ENCODE measurements at regions not wholly inside any gene's neighbourhood (a gene's known extent, or its start where the extent isn't known, plus 50 kb on each side); places are given as distances from the start of the nearest gene placed in this dataset.
"Not testable (repeated sequence)": the region's sequence is repeated elsewhere in the genome, so short reads cannot be mapped to it uniquely, and the experiment has no call there.

- no peak for TF ChIP-seq POLR2A (IDR thresholded peaks at IDR 0.05; ENCODE audit: low read length)
- no peak for TF ChIP-seq GATA1 (IDR thresholded peaks at IDR 0.05; ENCODE audit: low read depth, low read length)
- DNase-seq: no peak
Observed at GRCh38 chrX:12052109-12052508, 86.2 kb upstream of the FRMPD4 start.

DNA sequence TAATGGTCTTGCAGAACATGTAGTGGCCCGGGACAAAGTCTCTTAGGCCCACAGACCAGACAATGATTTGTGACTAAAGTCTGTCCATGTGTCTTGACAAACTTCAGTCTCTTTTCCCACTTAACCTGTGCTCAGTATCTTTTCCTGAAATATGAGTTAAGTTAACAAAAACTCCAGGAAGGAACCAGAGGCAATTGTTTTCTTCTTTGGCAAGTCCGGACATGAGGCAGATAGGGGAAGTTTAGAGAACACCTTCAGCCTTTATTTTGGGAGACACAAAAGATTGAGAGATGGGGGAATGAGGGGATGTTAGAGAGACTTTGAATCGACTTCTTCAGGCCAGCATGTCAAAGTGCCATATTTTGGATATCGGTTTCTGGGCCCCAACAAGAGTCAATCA, 80.2 kb upstream of the FRMPD4 start:
- TF ChIP-seq POLR2A (IDR thresholded peaks at IDR 0.05; ENCODE audit: low read length) (no peak), GATA1 (IDR thresholded peaks at IDR 0.05; ENCODE audit: low read depth, low read length) (no peak)
- no peak for DNase-seq

DNA sequence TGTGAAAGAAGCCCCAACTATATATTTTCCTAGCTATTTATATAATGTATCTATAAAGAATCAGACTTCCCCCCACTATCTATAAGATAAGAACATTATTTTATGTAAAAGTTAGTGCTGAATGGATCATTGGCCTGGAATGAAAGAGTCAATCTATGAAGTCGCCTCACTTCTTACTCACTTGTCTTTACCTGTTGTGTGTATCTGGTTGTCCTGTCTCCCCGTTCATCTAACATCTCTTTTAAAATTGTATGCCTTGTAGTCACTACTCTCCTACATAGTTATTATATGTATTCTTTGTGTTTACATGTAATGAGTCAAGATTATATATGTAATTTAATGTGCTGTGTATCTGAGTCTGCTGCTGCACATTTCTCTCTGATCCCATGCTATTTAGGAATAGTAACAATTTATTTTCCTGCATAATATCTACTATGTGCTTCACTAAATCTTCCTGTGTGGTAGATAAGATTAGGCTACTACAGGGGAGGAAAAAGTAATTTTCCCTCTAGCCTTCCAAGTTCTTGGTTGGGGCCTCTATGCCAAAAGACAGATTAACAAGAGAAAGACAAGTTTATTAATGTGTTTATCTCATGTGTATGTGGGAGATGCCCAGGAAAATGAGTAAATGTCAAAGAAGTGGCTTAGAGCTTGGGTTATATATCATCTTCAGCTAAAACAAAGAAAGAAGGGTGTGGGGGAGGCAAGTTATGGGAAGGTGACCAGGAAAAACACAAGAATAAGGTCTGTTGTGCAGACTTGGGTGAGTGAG, 77.6 kb upstream of the FRMPD4 start:
- TF ChIP-seq POLR2A (IDR thresholded peaks at IDR 0.05; ENCODE audit: low read length): no peak
- TF ChIP-seq GATA1 (IDR thresholded peaks at IDR 0.05; ENCODE audit: low read depth, low read length): no peak
- DNase-seq: no peak

GRCh38 chrX:12065251-12065650, 73.0 kb upstream of the FRMPD4 start:
- TF ChIP-seq POLR2A (IDR thresholded peaks at IDR 0.05; ENCODE audit: low read length) (no peak), GATA1 (IDR thresholded peaks at IDR 0.05; ENCODE audit: low read depth, low read length) (no peak)

DNA sequence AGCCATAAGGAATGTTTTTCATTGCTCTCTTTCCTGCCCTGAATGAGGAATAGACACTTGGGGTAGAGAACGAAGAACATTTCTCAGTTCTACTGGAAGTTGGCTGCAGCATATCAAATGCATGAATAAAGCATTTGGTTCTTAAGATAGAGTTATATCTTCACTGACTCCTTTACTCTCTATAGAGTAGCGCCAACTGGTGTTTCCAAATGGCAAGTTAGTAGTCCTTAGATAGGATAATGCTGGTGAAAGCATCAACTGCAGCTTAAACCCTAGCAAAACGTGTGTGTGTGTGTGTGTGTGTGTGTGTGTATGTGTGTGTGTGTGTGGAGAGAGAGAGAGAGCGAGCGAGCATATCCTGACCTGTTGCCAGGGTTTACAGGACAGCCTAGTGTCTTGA, 62.2 kb upstream of the FRMPD4 start:
- DNase-seq: no peak
- TF ChIP-seq POLR2A (IDR thresholded peaks at IDR 0.05; ENCODE audit: low read length) (no peak), GATA1 (IDR thresholded peaks at IDR 0.05; ENCODE audit: low read depth, low read length) (no peak)

More at GRCh38 chrX:12065251-12065650, 73.0 kb upstream of the FRMPD4 start:
- DNase-seq: no peak

DNA sequence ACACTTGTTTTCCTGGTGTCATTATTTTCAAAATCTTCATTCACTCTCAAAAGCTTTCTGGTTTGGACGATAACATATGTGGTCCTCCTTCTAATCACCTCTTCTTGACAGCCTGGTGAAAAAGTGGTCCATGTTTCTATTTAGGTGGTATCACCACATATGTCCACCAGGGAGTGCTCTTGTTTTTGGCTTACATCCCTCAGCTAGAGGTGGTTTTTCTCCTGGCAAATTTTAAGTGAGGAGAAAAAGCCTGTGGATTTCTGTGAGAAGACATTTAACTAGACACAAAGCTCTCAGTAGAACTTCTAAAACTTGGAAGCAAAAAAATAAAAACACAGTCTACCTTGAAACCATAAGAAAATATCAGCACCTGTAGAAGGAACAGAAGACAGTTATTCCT, 58.0 kb upstream of the FRMPD4 start:
- DNase-seq: peak in 1 of 2 experiments; percentile 12
- TF ChIP-seq POLR2A (IDR thresholded peaks at IDR 0.05; ENCODE audit: low read length): no peak
- TF ChIP-seq GATA1 (IDR thresholded peaks at IDR 0.05; ENCODE audit: low read depth, low read length): no peak

DNA sequence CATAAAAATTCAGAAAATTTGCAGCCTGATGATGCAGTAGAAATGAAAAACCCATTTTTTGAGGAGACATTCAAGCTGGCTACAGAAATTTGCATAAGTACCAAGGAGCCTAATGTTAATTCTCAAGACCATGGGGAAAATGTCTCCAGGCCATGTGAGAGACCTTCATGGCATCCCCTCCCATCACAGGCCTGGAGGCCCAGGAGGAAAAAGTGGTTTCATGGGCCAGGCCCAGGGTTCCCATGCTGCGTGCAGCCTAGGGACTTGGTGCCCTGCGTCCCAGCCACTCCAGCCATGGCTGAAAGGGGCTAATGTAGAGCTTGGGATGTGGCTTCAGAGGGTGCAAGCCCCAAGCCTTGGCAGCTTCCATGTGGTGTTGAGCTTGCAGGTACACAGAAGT, 55.3 kb upstream of the FRMPD4 start:
- DNase-seq: not testable (repeated sequence)

Data from erythroblast (primary cell).